COLO668 (cell line): ENCODE measurements at regions not wholly inside any gene's neighbourhood (a gene's known extent, or its start where the extent isn't known, plus 50 kb on each side); places are given as distances from the start of the nearest gene placed in this dataset.
"Not testable (repeated sequence)": the region's sequence is repeated elsewhere in the genome, so short reads cannot be mapped to it uniquely, and the experiment has no call there.

Experiments
- DNase-seq: peaks from one replicate; lab custom pipeline; 2025; ENCODE audit not compliant: unreplicated experiment; lab: John Stamatoyannopoulos, UW

DNA sequence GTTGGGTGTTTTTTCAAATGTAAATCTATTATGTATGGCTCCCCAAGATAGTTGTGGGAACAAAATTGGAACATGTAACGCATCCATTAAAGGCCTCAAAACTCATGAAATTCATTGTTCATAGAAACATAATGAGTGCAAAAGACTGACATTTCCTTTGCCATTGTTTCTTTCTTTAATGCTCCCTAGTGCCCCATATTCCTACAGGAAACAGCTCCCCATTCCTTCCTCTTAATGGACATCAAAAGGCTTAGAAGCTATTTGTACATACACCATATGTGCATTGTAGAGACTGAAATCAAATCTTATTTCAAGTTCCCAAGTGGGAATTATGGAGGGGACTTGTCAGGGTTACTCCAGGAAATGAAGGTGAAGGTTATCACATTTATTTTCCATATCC is 139.1 kb downstream of the AHR start:
- DNase-seq = no peak

DNA sequence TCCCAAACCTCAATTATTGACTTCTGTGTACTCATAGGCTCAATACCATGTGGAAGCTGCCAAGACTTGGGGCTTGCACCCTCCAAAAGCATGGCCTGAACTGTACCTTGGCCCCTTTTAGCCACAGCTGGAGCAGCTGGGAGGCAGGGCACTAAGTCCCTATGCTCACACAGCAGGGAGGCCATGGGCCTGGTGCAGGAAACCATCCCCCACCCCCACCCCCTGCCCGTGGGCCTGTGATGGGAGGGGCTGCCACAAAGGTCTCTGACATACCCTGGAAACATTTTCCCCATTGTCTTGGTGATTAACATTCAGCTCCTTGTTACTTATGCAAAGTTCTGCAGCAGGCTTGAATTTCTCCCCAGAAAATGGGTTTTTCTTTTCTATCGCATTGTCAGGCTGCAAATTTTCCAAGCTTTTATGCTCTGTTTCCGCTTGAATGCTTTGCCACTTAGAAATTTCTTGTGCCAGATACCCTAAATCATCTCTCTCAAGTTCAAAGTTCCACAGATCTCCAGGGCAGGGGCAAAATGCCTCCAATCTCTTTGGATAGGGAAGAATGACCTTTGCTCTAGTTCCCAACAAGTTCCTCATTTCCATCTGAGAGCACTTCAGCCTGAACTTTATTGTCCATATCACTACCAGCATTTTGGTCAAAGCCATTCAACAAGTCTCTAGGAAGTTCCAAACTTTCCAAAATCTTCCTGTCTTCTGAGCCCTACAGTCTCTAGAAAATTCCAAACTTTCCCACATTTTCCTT is 141.8 kb downstream of the AHR start:
- DNase-seq = not testable (repeated sequence)

DNA sequence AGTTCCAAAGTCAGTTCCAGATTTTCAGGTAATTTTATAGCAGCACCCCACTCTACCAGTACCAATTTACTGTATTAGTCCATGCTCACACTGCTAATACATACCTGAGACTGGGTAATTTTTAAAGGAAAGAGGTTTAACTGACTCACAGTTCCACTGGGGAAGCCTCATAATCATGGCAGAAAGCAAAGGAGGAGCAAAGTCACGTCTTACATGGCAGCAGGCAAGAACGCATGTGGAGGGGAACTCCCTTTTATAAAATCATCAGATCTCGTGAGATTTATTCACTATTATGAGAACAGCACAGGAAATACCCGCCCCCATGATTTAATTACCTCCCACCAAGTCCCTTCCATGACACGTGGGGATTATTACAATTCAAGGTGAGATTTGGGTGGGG is 142.4 kb downstream of the AHR start:
- DNase-seq = no peak

DNA sequence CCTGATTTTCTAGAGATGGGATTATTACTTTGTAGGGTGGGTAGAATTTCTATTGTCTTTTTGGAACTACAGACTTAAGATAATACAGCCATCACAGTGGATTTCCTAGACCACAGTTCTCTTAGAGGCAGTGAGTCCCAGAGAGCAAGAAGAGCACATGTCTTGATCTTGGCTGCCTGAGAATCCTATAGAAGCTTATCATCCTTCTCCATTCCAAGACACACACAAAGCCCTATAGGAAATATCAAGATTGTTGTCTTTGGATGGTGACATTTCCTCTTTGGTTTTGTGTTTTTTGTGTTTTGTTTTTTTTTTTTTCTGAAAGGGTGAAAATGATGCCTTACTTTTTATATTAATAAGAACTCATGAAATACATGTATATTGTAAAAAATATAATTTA is 143.1 kb downstream of the AHR start:
- DNase-seq = no peak

DNA sequence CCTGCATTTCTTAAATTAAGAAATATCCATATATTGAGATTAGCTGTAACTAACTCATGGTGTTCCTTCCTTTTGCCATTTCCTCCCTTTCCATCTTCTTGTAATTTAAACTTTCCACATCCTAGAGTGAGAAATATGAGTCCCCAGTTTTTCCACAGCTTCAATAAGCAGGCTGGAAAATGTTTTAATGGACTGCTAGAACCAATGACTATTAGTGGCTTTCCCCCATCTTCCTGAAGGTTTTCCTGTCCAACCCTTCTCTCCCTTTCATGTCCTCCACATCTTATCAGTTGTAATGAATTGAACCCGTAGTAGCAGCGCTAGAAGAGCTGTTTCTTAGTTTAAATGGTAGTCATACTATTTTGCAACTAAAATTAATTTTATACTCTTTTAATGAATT is 145.7 kb downstream of the AHR start:
- no peak for DNase-seq

DNA sequence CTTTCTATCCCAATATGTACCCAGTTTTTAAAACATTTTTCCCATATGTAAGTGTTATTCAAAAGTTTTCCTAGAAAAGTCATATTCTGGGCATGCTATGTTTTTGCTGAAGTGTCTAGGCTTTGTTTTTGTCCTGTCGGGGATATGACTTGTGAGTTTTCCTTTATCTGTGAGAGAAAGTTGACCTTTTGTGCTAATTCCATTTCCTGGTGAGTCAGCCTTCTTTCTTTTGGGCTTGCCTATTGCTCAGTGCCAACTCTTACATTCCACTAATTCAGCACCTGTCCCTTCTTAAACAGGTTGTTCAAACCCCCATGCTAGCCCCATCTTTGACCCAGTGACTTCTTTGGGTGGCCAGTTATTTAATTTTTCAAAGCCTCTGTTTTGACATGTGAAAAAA is 146.2 kb downstream of the AHR start:
- no peak for DNase-seq

DNA sequence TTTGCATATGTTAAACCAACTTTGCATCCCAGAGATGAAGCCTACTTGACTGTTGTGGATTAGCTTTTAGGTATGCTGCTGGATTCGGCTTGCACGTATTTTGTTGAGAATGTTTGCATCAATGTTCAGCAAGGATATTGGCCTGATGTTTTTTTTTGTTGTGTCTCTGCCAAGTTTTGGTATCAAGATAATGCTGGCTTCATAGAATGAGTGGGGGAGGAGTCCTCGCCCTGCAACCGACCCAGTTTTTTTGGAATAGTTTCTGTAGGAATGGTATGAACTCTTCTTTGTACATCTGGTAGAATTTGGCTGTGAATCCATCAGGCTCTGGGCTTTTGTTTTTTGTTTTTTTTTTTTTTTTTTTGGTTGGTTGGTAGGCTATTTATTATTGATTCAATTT is 147.9 kb downstream of the AHR start:
- no peak for DNase-seq

DNA sequence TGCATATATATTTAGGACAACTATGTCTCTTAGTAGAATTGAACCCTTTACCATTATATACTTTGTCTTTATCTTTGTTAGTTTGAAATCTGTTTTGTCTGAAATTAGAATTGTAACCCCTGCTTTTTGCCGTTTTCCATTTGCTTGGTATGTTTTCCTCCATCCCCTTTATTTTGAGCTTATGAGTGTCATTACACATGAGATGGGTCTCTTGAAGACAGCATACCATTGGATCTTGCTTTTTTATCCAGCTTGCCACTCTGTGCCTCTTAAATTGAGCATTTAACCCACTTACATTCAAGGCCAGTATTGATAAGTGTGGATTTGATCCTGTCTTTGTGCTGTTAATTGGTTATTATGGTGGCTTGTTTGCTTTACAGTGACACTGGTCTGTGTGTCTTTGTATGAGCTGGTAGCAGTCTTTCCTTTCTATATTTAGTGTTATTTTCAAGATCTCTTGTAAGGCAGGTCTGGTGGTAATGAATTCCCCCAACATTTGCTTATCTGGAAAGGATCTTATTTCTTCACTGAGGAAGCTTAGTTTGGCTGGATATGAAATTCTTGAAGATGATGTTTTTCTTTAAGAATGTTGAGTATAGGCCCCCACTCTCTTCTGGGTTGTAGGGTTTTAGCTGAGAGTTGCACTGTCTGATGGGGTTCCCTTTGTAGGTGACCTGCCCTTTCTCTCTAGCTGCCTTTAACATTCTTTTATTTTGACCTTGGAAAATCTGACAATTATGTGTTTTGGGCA is 149.5 kb downstream of the AHR start:
- no peak for DNase-seq

DNA sequence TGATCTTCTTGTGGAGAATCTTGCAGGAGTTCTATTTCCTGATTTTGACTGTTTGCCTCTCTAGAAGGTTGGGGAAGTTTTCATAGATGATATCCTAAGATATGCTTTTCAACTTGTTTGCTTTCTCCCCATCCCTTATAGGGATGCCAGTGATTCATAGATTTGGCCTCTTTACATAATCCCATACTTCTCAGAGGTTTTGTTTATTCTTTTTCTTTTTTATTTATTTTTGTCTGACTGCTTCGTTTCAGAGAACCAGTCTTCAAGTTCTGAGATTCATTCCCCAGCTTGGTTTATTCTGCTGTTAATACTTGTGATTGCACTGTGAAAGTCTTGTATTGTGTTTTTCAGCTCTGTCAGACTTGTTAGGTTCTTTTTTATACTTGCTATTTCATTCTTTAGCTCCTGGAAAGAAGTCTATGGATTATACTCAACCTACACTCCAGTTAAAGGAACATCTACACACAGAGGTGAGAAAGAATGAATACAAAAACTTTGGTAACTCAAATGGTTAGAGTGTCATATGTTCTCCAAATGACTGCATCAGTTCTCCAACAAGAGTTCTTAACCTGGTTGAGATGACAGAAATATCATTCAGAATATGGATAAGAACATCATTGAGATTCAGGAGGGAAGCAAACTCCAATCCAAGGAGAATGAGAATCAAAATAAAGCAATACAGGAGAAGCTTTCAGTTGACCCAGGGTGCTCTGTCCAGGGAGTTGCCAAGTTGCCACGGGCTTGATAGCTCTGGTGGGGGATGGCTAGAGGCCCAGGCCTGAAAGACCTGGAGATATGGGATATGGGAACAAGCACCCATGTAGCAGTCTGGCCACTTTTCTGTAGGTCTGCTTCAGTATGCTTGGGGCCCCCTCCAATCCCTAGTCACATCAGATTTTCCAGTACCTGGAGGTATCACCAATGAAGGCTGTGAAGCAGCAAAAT is 150.3 kb downstream of the AHR start:
- DNase-seq = no peak

DNA sequence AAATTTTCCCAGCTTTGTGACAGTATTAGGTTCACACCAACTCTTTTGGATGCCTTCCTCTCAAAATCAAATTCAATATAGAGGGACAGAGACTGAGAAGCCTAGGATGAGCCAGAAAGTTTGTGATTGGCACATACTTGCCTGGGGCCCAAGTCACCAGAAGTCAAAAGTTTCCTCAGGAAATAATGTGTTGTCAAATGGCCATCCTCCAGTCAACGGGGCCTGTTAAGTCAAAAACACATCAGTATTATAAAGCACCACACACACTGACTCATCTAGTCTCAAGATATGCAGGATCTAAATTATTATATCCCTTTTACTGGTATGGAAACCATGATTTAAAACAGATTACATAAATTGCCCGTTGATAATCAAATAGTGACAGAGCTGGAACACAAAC is 158.1 kb downstream of the AHR start:
- no peak for DNase-seq

DNA sequence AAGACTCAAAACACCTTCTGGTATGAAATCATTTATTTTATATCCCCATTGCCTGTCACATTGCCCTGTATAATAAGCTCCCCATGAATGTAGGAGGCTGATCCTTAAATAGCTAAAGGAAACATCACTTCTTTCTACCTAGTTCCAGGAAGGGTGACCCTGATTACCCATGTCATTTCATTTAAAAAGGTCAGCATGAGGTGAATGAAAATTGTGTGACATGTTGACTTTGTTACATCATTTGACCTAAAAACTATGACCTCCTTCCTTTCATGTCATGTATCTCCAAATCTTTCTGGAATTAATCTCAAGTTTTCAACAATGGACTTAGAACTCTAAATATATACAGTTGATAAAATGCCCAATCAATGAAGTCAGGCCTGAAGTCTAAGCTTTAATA is 161.5 kb downstream of the AHR start:
- DNase-seq = no peak

DNA sequence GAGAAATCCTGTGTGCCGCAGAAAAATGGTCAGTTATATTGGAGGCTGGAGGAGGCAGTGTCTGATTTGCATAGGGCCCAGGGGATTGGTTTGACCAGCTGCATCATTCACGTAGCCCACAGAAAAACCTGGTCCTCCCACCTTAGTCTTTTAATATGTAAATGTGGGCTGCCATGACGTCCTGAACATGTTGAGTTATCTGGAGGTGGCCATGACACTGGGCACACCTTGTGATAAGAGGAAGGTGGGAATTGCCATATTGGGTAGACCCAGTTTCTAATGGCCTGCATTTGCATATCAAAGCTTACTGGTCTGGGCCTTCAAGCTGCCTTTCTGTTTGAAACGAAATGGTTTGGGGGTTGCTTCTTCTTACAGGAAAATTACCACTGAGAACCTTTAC is 162.2 kb downstream of the AHR start:
- no peak for DNase-seq

DNA sequence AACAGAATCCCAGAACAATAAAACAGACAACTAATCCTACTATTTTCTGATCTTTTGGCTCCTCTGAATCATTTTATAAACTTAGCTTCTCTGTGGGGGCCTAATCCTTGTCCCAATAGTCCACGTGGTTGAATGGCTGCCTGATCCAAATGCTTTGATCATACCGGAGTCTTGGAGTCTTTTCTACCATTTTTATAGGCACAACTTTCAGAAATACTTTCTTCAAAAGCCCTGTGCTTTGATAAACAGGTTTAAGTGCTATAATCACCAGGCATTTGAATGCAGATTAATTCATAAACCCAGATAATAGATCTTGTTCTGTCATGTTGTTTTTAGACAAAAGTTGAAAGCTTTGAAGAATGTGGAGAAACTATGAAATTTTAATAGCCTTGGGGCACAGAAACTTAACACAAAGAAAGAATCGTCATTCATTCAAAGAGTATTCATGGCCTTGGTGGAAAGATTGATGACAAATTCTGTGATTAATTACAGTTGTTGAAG is 163.7 kb downstream of the AHR start:
- no peak for DNase-seq

DNA sequence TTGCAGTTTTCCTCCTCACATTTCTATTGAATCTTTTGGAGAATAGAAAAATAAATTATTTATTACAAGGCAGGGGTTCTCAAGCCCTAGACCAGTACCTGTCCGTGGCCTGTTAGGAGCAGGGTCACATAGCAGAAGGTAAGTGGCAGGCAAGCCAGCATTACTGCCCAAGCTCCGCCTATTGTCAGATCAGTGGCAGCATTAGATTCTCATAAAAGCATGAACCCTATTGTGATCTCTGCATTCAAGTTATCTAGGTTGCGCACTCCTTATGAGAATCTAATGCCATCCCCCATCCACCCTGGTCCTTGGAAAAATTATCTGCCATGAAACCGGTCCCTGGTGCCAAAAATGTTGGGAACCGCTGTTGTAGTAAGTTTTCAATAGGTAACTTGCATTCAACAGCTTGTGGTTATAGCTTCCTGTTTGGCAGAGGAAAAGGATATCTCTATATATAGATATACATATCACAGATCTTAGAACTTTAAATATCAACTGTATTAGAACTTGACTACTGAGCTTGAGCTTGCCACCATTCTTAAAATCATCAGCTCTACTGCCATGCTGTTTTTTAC is 165.1 kb downstream of the AHR start:
- DNase-seq = no peak

DNA sequence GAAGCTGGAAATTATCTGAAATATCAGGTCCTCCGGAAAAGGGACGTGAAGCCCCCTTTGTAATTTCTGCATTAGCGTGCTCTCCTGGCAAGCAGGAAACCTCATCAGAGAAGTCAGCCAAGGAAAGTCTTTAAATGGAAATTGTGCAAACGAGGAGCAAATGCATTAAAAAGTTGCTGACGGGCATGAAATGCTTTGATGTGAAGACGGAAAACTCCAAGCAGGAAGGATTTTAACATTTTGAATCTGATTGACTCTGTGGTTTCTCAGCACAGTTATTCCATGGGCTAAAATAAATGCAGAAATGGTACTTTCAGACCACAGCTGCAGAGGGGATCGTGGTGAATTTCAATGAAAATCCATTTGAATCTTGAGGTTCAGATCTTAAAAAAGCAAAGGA is 167.8 kb downstream of the AHR start:
- no peak for DNase-seq

DNA sequence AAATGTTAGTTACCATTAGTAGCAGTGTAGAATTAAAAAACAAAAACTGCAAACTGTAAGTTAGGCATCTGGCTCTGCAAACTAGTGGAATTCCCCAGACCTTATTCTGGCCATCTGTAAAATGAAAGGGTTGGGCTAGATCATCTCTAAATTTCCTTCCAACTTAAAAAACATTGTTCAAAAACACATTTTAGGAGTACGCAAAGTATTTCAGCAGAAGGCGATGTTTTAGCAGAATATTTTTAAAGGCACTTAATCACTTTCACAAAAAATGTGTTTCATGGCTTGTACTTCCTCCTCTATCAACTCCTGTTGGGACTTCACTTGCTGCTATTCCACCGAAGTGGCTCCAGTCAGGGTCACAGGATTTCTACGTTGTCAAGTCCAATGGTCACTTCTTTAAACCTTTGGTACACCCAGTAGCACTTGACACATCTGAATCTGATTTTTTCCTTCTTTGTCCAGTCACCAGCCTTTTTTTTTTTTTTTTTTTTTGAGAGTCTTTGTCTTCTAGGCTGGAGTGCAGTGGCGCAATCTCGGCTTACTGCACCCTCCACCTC is 169.0 kb downstream of the AHR start:
- DNase-seq = no peak

DNA sequence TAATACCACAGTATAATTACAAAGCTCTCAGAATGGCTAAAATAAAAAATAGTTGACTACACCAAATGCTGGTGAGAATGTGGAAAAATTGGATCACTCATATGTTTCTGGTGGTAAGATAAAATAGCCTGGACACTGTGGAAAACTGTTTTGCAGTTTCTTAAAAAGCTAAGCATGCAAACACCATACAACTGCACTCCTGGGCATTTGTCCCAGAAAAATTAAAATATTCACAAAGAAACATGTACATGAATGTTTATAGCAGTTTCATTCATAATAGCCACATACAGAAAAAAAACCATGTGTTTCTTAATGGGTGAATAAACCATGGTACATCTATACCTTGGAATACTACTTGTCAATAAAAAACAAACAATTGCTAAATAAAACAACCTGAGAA is 172.9 kb downstream of the AHR start:
- no peak for DNase-seq

DNA sequence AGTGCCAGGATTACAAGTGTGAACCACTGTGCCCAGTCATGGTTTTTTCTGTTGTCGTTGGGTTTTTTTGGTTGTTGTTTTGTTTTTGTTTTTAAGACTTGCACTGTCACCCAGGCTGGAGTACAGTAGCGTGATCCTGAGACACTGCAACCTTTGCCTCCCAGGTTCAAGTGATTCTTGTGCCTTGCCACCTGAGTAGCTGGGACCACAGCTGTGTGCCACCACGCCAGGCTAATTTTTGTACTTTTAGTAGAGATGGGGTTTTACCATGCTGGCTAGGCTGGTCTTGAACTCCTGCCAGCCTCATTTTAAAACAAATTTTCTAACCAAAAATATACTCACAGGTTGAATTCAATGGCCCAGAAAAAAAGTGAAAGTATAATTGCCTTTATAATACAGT is 174.1 kb downstream of the AHR start:
- DNase-seq = no peak

DNA sequence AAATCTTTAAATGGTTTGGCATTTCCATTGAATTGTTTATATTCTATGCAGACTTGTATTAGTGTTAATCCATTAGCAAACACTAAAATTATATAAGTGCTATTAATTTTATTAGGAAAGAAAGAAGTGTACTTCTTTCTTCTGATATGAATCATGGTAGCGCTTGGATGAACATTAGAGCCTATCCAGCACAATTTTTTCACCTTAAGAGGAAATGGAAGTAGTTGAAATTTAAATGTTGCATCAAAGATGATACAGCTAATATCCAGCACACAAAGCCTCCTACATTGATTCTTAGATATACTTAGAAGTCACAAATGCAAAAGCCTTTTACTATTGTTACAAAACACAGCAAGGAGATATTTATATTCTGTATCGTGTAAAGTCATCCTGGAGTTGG is 174.5 kb downstream of the AHR start:
- no peak for DNase-seq

DNA sequence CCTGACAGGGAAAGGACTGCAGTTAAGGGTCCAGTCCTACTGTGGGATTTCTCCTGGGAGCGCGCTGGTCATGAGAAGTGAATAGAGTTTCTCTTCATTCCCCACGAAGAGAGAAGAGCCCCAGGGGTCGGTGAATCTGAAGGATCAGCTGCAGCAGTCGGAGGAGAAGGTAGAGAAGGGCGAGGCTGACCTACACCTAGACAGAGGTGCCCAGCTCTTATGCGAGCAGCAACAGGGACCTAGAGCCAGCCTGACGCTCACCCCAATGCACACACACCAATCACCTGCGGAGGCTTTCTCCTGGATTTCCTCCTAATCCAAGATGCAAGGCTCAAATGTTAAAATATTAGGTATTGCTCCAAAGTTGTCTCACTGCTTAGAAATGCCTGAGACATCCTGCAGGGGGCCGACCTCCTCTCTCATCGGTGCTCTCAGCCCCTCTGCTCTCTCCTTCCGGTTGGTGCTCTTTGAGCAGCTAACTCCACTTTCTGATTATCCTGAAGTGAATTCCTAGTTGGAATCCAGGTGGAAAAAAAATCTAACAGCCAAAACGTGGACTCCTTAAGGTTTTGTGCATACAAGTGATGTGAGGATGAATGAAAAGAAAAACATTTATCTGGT is 176.4 kb downstream of the AHR start:
- DNase-seq = no peak
